Glomerular endothelial cell (primary cell): ENCODE measurements at regions not wholly inside any gene's neighbourhood (a gene's known extent, or its start where the extent isn't known, plus 50 kb on each side); places are given as distances from the start of the nearest gene placed in this dataset.
"Not testable (repeated sequence)": the region's sequence is repeated elsewhere in the genome, so short reads cannot be mapped to it uniquely, and the experiment has no call there.

Source experiments
- DNase-seq: peaks from one replicate; pipeline ENCODE4 v3.0.0-alpha.2; 2011; ENCODE audit warnings: low read depth, low spot score; ENCODE audit errors: extremely low read depth

DNA sequence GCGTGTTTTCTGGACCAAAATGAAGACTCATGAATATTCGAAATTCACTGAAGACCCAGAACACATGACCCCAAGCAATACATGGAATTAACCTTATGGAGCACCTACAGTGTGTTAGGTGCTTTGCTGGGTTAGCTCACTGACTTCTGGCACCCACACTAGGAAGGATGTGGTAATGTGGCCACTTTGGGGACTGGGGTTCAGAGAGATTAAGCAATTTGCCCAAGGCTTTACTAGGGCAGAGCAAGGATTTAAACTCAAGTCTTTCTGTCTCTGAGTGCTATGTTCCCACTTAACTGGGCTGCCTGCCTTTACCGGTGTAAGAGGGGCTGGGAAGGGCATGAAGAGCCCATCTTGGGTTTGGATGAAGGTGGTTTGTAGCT lies 162.0 kb upstream of the ATP6AP2 start:
- no peak for DNase-seq

DNA sequence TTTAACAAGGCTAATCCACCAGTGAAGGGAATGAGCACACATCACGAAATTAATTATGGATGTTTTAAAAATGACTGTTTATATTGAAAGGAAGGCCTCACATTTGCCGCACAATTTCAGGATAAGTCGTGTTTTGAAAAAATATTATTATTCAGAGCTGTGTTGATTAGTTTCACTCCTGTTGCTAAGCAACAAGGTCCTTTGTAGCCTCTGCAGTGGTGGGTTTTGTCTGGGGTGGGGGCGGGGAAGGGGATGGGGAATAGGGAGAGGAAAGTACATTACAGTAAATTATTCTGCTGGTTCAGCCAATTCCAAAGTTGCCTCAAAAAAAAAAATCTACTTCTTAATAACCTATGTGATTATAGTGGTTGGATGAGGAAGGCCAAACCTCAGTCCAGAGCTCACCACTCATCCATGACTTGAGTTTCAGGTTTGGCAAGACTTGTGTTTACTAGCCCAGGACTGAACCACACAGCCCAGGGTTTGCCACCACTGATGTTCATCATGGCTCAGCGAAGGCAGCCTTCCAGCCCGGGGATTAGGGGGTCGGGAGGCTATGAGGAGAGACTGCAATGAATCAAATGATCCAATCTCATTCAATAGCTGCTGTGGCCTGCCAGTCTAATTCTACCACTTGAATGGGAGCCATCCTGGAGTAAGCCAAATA lies 162.5 kb upstream of the ATP6AP2 start:
- DNase-seq, result no peak

- no peak for DNase-seq
These were observed 165.1 kb upstream of the ATP6AP2 start for GRCh38 chrX:40415675-40416074.

GRCh38 chrX:40414335-40414734 lies 166.4 kb upstream of the ATP6AP2 start:
- no peak for DNase-seq

- no peak for DNase-seq
These were observed 169.2 kb upstream of the ATP6AP2 start for GRCh38 chrX:40411340-40412111.

GRCh38 chrX:40410859-40411258 lies 169.9 kb upstream of the ATP6AP2 start:
- DNase-seq, result no peak

GRCh38 chrX:40406330-40406859 lies 174.4 kb upstream of the ATP6AP2 start:
- DNase-seq, result no peak

- DNase-seq, result no peak
These were observed 175.4 kb upstream of the ATP6AP2 start for GRCh38 chrX:40405399-40405798.

- DNase-seq, result no peak
These were observed 177.0 kb upstream of the ATP6AP2 start for GRCh38 chrX:40403757-40404156.

DNA sequence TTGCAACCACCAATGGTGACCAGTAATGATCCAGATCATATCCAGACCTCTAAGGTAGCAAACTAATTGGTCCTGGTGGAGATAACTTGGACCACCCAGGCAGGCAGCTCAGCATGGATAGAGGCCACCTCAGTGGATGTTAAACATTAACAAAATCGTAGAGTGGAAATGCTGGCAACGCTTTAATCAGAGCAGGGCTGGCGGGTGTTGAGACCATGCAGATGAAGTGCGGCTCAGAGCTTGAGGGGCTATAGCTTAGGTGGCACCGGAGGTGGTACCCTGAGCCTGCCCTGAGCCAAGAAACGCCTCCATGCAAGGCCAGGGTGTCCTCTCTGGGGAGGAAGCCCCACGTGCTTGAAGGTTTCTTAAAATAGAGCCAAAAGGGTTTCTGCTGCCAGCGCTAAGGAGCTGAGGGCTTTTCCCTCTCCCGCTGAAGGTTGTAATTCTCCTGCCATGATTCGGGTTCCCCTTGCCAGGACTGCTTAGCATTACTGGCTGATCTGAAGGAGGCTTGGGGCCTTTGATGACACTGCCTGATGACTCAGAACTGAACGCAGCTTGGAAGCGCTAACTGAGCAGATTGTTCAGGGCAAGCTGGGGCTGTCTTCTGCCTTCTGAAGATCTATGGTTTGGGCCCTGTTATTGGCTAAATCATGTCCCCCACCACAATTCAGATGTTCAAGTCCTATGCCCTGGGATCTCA lies 177.8 kb upstream of the ATP6AP2 start:
- no peak for DNase-seq

GRCh38 chrX:40395102-40395501 lies 185.7 kb upstream of the ATP6AP2 start:
- DNase-seq, result no peak

GRCh38 chrX:40394302-40394701 lies 186.5 kb upstream of the ATP6AP2 start:
- DNase-seq, result no peak

DNA sequence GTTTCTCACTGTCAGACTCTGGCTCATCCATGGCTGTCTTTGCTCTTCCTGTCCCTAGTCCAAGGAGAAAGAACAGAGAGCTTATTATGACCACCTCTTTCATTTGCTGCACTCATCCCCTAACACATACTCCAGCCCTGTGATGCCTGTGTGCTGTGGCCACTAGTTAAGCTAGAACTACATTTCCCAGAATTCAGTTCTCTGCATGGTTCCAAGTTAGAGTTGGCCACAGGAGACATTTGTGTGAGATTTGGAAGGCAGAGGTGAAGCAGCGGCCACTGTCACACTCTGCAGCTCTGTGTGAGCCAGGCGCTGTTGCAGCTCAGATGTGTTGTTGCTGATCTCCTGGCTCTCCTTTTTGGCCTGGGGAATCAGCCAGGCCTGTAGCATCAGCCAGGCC lies 188.2 kb upstream of the ATP6AP2 start:
- DNase-seq, result no peak

GRCh38 chrX:40391662-40392061 lies 189.1 kb upstream of the ATP6AP2 start:
- DNase-seq, result no peak

GRCh38 chrX:40389555-40389954 lies 191.2 kb upstream of the ATP6AP2 start:
- no peak for DNase-seq

DNA sequence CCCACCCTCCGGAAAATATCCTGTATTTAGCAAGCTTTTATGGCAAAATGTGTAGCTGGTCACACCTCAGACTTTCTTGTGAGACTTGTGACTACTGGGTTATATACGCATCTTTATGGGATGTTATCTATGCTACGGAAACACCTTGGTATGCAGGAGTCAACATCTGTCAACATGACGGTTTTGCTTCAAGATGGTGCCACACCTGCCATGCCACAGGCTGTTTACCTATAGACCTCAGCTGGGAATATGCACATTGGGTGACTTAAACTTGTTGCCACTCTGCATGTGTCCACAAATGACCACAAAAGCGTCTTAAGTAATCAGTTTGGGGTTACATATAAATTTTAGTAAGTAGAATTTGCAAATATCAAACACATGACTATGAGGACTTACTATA lies 192.3 kb upstream of the ATP6AP2 start:
- no peak for DNase-seq

DNA sequence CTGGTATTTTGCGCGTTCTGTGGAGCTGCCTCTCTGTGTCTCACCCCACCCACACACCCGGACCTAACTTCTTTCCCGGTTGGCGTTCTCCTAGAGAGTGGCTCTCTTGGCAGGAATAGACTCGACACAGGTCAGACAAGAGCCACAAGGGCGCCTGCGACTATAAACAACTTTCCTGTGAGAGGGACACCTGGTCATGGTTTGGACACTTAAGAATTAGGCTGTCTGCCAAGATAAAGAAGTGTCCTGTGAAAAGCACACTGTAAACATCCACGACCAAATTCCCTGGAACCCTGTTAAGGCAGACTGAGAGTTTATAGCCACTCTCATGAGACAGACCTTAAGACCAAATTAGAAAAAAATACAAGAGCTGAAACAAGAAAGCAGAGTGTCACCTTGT lies 192.9 kb upstream of the ATP6AP2 start:
- not testable (repeated sequence) for DNase-seq

DNA sequence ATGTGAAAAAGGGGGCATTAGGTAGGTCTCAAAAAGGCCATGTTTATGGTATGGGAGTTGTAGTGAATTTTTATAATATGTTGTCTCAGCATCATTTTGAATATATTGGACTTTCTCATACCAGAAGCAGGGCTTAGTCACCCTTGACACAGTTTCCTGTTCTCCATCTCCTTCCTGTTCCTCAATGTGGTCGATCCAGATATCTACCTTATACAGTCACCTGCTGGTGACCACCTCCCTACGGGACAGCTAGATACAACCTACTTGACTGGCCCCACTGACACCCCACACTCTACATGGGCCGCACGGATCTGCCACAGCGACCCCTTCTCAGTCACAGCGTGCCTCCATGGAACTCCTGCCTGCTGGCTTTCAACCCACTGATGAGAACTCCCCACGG lies 193.5 kb upstream of the ATP6AP2 start:
- not testable (repeated sequence) for DNase-seq

- no peak for DNase-seq
These were observed 195.1 kb upstream of the ATP6AP2 start for GRCh38 chrX:40385682-40386081.

DNA sequence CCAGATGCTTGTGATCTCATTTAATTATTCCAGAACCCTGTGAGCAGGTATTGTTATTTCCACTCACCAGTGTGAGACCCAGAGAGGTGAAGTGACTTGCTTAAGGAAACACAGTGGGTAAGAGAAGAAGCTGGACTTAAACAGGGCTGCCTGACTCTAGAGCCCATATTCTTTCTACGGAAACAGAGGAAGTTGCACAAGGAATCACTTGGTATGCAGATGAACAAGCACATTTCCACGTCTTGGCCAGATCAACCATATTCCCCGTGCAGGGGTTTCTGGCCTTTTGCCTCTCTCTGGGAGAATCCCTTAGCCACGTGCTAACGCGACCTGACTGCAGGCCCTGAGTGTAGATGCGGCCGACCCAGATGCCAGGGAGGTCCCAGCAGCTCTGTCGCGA lies 195.5 kb upstream of the ATP6AP2 start:
- DNase-seq, result no peak

- no peak for DNase-seq
These were observed 196.8 kb upstream of the ATP6AP2 start for GRCh38 chrX:40383969-40384368.

DNA sequence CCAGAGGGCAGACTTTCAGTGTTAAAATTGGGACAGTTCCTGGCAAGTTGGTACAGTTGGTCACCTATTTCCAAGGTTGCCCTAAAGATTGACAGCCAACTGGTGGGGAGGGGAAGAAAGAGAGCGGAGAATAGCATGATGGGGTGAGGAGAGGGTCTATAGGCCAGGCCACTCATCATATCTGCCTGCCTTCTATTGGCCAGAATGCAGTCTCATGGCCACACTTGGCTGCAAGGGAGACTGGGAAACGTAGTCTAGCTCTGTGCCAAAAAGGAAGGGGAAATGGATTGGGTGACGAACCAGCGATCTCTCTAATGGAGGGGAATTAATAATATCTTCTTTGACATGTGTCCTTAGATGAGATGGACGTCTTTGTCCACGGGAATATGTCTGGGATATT lies 197.4 kb upstream of the ATP6AP2 start:
- DNase-seq, result no peak
